AG20443 (cell line): ENCODE measurements at regions not wholly inside any gene's neighbourhood (a gene's known extent, or its start where the extent isn't known, plus 50 kb on each side); places are given as distances from the start of the nearest gene placed in this dataset.
"Not testable (repeated sequence)": the region's sequence is repeated elsewhere in the genome, so short reads cannot be mapped to it uniquely, and the experiment has no call there.

Experiments used
- DNase-seq: peaks from one replicate; pipeline ENCODE4 v3.0.0; 2012; ENCODE audit warnings: low spot score, mixed read lengths

DNA sequence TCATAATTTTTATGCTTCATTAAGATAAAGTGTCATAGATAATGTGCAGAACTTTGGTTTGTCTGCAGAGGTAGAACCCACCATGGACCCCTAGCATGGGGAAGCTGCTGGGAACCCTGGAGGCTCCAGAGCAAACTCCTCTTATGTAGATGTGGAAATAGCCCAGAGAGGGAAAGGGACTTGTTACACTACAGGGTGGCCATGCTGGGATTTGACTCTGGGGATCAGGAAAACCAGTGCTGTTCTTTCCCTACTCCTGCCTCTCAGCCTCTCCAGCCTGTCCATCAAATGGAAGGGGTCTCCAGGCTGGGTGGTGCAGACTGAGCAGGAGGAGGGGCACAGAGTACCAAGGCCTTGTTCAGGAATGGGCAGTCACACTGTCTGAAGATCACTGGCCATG lies 54.2 kb downstream of the MSX1 start:
- DNase-seq, result no peak

DNA sequence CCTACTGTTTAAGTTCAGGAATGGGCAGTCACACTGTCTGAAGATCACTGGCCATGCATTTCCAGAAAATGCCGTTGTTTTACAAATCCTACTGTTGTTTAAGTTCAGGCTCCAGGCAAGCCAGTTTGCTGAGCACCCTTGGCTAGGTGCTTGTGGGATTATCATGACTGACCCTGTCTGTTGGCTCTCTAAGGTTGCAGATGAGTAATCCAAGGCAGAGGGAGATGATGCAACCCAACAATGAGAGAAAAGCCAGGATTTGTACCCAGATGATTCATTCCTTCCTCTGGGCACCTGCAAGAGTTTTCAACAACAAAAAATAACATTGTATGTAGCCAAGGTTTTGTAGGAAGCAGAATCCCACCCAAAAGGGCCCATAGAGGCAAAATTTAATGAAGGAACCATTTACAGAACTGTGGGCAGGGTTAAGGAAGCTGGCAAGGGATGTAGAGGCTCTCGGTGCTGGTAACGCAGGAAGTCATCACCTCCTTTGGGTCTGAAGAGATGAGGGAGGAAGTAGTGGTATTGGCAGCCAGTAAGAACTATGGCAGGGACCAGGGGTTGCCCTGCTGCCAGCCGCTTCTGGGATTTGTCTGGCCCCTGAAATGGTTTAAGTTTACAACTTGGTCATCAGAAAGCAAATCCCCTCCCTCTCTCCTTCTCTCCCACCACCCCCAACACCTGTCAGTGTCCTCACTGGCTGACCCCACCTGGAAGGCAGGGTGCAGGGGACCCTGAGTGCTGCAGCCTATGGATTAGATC lies 54.8 kb downstream of the MSX1 start:
- peak; percentile 70 for DNase-seq

DNA sequence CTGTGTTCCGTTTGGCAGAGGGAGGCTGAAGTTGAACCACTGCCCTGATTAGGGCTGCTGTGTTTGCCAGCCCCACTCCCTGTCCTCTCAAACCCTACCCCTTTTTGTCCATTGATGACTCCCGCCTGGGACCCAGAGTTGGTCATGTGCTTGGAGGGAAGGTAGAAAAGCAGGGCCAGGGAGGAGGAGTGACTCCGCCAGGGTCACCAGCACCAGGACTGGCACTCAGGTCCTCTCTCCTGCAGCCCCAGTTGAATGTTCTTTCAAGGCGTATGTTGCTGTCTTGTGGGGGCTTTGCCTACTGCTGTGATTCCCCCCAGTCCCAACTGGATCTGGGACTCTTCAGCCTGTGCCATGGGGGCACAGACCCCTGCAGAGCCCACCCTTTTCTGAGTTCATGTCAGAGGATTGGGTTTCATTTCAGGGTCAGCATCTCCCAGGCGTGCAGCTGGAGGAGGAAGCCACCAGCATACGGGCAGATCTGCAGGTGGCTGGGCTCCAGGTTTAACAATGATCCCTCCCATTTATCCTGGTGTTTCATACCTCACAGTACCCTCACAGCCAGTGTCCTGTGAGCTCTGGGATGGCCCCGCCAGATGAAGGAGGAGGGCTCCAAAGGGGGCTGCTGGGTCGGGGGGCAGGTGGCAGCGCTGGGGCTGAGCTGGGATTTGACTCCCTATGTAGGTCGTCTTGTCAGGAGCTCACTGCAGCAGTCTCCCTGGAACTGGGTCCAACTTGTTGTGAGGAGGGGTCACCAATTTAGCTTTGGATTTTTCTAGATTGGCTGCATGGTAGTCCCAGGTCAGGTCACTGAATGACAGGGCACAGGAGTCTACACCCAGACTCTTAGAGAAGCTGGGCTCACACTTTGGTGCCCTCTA lies 55.7 kb downstream of the MSX1 start:
- no peak for DNase-seq

DNA sequence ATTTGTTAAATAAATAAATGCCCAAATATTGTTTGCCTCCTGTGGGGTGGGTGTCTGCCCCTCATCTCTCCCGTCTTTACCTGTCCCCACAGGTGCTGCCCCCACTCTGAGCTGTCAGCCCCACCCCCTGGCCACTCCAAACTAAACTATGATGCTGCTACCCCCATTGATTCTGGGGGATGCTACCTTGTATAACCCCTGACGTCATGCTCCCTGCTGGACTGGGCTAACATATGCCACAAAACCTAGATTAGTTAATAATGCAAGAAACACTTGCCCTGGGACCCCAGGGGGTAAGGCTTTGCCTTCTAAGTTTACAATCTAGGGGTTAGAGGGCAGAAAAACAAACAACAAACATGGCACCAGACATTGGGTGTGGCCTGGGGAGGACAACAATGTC lies 58.6 kb downstream of the MSX1 start:
- no peak for DNase-seq

DNA sequence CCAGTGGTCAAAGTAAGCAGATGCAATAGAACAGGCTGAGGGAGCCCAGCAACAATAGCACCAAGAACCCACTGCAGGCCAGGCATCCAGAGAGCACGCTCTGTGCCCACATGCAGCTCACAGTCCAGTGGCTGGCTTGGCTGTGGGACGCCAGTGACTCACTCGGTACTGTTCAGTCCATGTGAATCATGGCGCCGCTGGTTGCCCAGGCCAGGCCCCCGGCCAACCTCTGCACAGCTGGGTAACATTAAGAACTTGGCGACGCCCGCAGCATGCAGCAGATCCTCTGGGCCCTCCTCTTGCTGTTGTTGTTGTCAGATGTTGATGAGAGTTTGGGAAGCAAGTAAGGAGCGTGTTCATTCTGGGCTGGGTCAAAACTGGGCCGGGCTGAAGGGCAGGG lies 60.5 kb downstream of the MSX1 start:
- peak; percentile 90 for DNase-seq

DNA sequence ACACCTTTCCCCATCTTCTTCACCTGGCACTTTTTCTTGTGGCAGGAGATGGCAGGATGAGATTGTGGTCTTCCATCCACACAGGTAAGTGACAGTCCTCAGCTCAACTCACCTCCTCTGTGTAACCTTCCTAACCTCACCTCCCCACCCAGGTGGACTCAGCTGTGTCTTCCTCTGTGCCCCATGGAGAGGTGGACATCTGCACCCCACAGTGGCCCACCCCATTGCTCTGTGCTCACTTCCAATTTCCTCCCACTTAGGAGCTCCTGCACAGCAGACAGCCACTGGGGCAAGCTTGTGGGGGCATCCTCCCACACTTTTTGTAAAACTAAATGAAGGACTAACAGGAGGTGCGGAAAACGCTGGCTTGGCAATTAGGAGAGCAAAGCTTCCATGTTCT lies 61.6 kb downstream of the MSX1 start:
- no peak for DNase-seq

DNA sequence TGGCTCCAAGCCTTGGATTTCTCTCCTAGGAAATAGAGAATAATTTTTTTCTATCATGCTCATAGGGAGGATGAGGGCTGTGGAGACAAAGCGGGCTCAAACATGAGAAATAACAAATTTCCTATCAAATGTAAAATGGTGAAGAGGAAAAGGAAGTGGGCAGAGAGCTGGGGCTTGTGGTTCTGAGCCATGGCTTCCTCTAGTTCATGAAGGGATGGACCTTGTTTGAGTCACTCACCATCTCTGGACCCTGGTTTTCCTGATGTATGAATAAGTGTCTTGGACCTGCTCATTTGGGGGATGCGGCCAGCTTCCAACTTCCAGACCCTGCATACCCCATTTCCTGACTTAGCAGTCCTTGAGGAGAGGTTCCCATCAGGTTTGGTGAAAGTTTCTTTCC lies 63.0 kb downstream of the MSX1 start:
- DNase-seq, result no peak

DNA sequence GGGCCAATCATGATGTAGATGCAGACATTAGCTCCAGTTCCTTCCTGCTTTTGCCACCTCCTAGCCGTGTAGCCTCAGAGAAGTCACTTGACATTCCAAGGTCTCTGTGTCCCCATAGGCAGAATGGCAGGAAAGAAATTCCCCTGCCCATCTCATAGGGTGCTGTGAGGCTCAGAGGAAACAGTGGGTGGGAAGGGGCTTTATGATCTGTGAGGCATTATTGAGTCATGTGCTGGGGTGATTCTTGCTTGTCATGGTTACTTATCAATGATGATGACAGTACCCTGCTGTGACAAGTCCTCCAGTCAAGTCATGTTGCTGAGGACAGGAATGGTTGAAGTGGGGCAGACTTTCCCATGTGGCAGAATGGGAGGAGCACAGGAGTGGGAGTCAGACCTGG lies 63.7 kb downstream of the MSX1 start:
- no peak for DNase-seq

DNA sequence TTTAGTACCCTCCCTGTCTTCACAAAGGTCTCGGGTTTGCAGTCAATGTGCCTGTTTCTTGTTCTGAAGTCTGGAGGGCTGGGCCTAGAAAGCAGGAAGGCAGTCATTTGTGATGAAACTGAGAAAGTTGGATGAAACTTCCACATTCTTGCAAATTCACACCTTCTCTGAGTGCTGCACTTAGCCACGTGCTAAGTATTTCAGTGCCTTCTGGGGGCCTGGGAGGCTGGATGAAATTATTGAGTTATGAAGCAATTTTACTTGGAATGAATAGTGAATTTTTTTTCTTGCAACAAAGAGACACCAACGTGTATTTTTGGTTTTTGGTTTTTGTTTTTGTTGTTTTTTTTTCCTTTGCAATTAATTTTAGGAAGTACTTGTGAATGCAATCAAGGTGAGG lies 71.2 kb downstream of the MSX1 start:
- DNase-seq, result no peak

DNA sequence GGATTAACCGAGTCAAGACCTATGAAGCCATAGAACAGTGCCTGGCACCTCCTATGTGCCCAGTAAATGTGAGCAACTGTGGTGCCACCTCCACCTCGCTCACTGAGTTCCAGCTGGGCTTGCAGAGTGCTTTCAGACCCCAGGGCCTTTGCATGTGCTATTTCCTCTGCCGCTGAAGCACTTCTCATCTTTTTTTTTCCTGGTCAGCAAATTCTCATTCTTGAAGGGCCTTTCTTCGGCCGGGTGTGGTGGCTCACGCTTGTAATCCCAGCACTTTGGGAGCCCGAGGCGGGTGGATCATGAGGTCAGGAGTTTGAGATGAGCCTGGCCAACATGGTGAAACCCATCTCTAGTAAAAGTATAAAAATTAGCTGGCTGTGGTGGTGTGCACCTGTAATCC lies 76.5 kb downstream of the MSX1 start:
- no peak for DNase-seq

DNA sequence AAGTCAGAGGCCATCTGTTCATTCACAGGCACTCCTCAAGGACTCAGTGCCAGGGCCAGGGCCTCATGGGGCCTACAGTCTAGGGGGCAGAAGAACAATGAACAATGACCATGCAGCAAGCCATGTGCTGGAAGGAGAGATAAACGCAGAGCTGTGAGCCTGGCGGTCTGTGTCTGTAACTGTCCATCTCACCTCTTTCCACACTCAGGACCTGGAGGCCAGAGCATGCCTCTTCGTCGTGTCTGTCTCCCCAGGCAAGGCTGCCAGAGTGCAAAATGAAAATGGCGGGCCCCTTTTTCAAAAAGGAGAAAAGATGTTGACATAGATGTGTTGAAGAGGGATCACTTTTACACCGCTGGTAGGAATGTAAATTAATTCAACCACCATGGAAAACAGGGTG lies 78.5 kb downstream of the MSX1 start:
- no peak for DNase-seq

DNA sequence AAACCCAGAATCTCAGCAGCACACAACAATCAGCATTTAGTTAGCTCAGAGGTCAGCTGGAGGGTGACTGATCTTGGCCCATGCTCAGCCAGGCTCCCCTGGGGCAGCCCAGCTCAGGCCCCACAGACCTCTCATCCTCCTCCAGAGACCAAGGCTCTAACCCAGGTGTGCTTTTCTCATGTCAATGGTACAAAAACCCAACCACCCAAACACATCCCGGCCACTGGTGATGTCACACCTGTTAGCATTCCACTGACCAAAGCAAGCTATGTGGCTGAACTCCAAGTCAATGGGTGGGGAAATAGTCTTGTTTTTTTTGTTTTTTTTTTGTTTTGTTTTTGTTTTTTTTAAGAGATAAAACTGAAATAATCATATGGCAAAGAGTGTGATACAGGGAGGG lies 77.5 kb downstream of the CYTL1 start:
- peak; percentile 23 for DNase-seq

DNA sequence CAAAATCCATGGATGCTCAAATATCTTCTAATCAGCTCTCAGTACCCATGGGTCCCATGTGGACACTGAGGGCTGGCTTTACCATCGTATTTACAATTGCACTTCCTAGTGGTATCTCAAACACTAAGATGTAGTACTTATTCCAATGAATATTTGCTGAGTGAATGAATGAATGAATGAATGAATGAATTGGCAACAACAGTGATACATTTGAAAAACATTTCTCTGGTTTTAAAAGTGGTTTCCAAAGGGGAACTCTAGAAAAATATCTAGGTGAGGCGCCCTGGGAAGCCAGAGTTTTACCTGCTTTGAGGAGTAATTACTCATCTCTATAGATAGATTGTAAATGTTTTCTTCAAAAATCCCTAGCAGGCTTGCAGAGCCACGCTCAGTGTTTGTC lies 76.6 kb downstream of the CYTL1 start:
- DNase-seq, result no peak

DNA sequence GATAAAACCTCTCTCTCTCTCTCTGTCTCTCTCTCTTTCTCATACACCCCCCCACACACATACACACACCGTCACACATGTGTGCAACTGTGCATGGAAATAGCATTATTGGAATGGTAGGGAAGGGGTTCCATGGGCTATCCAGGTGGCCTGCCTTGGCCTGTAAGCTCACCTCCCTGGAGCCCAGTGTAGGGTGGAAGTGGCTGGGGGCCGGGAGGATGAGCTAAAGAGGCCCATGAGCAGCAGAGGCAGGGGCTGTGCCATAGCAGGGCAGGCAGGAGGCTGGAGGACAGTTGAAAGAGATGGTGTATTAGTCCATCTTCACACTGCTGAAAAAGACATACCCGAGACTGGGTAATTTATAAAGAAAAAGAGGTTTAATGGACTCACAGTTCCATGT lies 74.2 kb downstream of the CYTL1 start:
- DNase-seq, result no peak

DNA sequence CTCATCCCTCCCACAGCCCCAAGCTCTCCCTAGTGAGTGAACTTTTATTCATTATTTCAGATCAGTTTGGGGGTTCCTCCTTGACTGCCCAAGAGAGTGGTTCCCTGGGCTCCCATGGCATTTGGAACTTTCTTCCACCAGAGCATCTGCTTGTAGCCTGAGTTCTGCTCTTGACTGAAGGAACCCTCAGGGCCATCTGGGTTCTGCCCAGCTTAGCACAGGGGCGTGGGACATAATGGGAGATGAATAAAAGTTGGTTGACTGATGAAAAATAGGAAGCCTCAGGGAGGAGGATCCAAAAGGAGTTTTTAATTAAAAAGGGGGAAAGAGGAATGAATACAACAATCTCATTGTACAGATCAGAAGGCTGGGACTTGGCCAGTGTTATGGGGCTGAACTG lies 73.4 kb downstream of the CYTL1 start:
- DNase-seq, result no peak

DNA sequence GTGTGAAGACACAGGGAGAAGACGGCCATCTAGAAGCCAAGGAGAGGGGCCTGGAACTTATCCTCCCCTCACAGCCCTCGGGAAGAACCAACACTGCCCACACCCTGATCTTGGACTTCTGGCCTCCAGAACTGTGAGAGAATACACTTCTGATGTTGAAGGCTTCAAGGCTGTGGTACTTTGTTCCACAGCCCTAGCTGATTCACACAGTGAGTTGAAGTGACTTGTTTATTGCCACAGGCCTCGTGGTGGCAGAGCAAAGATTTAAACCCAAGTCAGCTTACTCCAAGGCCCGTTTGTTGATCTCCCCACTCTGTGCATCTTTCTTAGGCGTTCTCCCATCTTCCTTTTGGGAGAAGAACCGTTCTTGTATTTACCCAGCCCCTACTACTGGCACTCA lies 72.8 kb downstream of the CYTL1 start:
- no peak for DNase-seq

DNA sequence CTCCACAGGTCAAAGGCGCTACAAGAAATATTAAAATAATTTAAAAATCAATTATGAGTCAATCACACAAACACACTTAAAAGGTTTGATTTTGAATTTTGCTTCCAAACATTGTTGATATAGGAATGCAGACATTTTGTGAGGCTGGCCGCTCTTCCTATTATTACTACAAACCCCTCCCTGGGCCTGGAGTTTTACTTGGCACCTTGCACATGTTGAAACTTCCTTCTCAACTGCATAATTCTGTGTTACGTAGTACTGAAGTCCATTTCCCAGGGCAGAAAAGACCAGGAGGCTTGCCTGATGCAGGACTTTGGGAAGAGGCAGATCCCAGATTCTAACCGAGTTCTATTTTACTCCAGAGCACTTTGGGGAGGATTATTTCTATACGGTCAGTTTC lies 71.5 kb downstream of the CYTL1 start:
- no peak for DNase-seq

DNA sequence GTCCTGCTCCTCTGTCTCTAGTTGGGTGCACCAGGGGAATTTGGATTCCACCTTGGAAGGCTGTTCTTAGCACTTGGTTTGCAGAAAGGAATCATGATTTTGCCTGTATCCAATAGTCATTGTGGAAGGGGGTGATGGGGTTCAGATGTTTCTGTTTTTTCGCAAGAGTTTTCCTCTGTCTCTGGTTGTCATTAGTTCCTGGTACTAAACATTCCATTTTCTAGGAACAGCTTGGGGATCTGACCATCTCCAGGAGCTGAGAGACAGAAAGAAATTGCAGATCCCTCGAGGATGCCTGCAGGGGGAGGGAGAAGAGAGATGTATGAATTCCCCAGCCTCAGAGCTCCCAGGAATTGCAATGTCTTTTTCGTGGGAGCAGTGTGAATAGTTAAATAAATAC lies 70.9 kb downstream of the CYTL1 start:
- no peak for DNase-seq

DNA sequence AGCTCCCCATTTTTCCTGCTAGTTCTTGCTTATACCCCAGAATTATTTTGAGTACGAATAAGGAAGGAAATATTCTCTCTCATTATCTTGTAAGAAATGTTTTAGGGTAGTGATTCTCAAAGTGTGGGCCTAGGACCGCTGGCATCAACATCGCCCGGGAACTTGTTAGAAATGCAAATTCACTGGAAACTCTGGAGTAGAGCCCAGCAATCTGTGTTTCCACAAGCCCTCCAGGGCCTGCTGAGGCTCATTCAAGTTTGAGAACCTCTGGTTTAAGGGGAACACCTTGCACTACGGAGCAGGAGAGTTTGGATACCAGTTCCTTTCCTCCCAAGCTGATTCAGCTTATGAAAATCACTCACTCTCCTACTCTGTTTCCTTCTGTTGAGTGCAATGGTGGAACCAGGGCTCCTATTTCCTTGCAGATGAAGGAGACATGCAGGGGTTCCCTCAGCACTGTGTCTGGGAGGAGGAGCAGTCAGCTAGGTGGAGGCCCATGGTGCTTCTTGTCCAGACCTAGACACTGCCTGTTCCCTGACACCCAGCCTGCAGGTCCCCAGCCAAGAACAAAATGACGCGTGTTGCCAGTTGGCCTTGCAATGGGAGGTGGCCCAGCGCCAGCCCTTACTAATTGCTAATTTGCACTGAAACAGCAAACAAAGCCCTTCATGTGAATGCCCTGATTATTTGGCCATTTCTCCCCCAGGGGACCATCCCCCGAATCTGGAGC lies 68.5 kb downstream of the CYTL1 start:
- DNase-seq, result no peak

DNA sequence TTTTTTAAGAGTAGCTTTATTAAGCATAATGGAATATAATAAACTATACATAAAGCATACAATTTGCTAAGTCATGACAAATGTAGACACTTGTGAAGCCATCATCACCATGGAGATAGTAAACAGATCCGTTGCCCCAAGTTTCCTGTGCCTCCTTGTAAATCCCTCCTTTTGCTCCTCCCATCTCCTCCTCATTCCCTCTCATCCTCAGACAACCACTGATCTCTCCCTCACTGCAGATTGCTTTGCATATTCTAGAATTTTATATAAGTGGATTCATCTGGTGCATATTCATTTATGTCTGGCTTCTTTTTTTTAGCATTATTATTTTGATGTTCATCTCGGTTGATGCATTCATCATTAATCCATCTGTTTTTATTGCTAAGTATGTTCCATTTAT lies 67.0 kb downstream of the CYTL1 start:
- no peak for DNase-seq

DNA sequence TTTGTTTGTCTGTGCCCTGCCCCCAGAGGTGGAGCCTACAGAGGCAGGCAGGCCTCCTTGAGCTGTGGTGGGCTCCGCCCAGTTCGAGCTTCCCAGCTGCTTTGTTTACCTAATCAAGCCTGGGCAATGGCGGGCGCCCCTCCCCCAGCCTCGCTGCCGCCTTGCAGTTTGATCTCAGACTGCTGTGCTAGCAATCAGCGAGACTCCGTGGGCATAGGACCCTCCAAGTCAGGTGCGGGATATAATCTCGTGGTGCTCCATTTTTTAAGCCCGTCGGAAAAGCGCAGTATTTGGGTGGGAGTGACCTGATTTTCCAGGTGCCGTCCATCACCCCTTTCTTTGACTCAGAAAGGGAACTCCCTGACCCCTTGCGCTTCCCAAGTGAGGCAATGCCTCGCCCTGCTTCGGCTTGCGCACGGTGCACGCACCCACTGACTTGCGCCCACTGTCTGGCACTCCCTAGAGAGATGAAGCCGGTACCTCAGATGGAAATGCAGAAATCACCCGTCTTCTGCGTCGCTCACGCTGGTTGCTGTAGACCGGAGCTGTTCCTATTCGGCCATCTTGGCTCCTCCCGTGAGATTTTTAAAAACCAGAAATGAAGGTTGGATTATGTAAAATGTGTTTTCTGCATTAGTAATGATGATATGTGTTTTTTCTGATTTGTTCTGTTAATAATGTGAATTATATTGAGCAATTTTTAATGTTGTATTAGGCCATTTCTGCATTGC lies 59.7 kb downstream of the CYTL1 start:
- not testable (repeated sequence) for DNase-seq

DNA sequence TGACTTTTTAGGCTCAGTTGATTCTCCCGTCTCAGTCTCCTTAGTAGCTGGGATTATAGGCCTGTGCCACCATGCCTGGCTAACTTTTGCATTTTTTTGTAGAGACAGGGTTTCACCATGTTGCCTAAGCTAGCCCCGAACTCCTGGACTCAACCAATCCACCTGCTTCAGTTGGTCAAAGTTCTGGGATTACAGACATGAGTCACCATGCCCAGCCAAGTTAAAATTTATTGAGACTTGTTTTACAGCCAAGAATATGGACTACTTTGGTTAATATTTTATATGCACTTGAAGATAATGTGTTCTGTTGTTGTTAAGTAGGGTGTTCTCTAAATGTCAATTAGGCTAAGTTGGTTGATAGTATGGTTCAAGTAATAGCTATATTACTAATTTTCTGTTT lies 58.7 kb downstream of the CYTL1 start:
- no peak for DNase-seq
